ENCODE measurements at regions not wholly inside any gene's neighbourhood (a gene's known extent, or its start where the extent isn't known, plus 50 kb on each side); places are given as distances from the start of the nearest gene placed in this dataset.

DNA sequence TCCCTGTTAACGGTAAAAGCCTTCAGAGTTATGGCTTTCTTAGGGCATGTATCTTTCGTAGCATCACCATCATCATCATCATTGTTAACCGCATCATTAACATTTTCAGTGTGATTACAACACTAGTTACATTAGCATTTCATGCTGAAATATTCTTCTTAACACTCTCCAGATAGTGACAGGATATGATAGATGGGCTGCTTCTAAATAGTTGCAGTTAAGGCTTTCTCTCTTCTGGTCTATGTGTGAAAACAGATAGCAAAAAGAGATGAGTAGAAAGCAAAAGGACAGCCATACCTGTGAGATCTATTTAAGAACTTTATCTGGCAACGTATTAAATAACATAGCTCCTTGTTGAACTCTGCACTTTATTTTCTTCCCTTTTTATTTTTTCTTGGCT, 1069.8 kb downstream of the ADGRL3 start:
- TF ChIP-seq CTCF (IDR thresholded peaks at IDR 0.05) (no peak), POLR2A (IDR thresholded peaks at IDR 0.05) (no peak), EP300 (IDR thresholded peaks at IDR 0.05) (no peak)
